ENCODE measurements at regions not wholly inside any gene's neighbourhood (a gene's known extent, or its start where the extent isn't known, plus 50 kb on each side); places are given as distances from the start of the nearest gene placed in this dataset.

DNA sequence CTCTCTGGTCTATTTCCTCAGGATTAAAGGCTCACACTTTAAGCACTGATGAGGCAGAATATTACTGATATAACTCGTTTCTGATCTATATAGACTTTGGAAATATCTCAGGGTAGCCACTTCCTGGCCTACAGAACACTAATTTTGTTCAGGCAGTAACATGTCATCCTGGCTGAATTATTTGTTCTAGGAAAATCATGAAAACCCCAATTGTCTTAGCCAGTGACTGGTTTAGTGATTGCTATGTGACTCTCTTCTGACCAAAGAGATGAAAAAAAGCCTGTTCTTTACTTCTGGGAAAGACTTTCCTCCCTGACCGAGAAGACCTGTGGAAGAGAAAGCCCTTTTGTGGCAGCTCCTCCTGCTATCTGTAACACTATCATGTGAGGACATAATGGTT is 453.7 kb downstream of the SETD4 start:
- Histone ChIP-seq H3K27ac (no peak overlapping the region), H3K27me3 (no peaks in the 10 kb centered on the region), H3K4me1 (no peaks in the 10 kb centered on the region), H3K4me3 (no peak overlapping the region), H3K36me3 (no peaks in the 10 kb centered on the region), H3K9me3 (peaks cover 0 to 4% (median 0%) of the 10 kb centered on the region in 4 donors)
- WGBS, 2 donors: 45 to 62% methylated on average over 2 of the region's 2 CpGs
- no peak for DNase-seq (ENCODE audit: low spot score in 2 of 2)
- TF ChIP-seq, protein P1, sequence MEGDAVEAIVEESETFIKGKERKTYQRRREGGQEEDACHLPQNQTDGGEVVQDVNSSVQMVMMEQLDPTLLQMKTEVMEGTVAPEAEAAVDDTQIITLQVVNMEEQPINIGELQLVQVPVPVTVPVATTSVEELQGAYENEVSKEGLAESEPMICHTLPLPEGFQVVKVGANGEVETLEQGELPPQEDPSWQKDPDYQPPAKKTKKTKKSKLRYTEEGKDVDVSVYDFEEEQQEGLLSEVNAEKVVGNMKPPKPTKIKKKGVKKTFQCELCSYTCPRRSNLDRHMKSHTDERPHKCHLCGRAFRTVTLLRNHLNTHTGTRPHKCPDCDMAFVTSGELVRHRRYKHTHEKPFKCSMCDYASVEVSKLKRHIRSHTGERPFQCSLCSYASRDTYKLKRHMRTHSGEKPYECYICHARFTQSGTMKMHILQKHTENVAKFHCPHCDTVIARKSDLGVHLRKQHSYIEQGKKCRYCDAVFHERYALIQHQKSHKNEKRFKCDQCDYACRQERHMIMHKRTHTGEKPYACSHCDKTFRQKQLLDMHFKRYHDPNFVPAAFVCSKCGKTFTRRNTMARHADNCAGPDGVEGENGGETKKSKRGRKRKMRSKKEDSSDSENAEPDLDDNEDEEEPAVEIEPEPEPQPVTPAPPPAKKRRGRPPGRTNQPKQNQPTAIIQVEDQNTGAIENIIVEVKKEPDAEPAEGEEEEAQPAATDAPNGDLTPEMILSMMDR (IDR thresholded peaks at IDR 0.05): no peak

DNA sequence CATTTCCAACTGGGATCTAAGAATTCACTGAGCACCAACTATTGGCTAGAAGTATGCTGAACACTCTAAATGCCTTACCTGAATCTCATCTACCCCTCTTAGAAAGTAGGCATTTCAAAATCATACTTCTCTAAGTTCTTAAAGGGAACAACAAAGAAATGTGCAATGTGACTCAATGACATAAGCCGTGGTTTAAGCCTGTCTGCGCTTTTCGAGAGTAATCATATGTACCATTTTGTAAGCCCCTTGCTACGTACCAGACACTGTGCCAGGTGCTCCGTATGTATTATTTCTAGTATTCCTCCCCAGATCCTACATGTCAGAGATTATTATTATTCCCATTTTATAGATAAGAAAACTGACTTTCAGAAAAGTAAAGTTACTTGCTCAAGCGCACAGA is 454.2 kb downstream of the SETD4 start:
- no peak for TF ChIP-seq POLR2A (IDR thresholded peaks at IDR 0.05)
- no peak for TF ChIP-seq EP300 (IDR thresholded peaks at IDR 0.05)
- TF ChIP-seq, protein P1 (IDR thresholded peaks at IDR 0.05): no peak
- H3K4me1 ChIP-seq: no peaks in the 10 kb centered on the region
- H3K4me3 ChIP-seq: no peak overlapping the region
- peaks cover 0 to 4% (median 0%) of the 10 kb centered on the region in 4 donors for H3K9me3 ChIP-seq
- H3K27ac ChIP-seq: no peak overlapping the region
- no peak for DNase-seq (ENCODE audit: low spot score in 2 of 2)
- H3K36me3 ChIP-seq: no peaks in the 10 kb centered on the region
- no peaks in the 10 kb centered on the region for H3K27me3 ChIP-seq
- 87 to 96% methylated on average over 6 of the region's 6 CpGs for WGBS, 2 donors

DNA sequence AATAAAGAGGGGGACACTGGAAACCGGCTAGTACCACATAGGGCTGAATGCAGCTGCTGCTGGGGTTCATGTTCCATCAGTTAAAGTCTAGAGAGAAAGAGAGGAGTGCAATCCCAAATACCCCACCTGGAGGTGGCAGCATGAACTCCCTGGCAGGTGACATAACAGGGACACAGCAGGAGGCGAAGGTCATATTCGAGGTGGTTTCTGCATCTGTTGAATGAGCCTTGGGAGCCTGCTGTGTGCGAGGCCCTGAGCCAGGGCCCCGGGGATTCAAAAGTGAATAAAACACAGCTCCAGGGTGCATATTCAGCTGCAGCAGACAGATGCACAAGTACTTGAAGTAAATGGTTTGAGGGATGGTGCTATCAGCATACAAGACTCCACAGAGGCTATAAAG is 456.8 kb downstream of the SETD4 start:
- WGBS, 2 donors: 80 to 85% methylated on average over 5 of the region's 5 CpGs
- H3K4me3 ChIP-seq: no peak overlapping the region
- no peak for DNase-seq (ENCODE audit: low spot score in 2 of 2)
- no peak overlapping the region for H3K27ac ChIP-seq
- no peaks in the 10 kb centered on the region for H3K4me1 ChIP-seq
- peaks cover 0 to 4% (median 0%) of the 10 kb centered on the region in 4 donors for H3K9me3 ChIP-seq
- TF ChIP-seq EP300 (IDR thresholded peaks at IDR 0.05) (no peak), POLR2A (IDR thresholded peaks at IDR 0.05) (no peak)
- TF ChIP-seq, protein P1 (IDR thresholded peaks at IDR 0.05): no peak
- H3K27me3 ChIP-seq: no peaks in the 10 kb centered on the region
- H3K36me3 ChIP-seq: no peaks in the 10 kb centered on the region

DNA sequence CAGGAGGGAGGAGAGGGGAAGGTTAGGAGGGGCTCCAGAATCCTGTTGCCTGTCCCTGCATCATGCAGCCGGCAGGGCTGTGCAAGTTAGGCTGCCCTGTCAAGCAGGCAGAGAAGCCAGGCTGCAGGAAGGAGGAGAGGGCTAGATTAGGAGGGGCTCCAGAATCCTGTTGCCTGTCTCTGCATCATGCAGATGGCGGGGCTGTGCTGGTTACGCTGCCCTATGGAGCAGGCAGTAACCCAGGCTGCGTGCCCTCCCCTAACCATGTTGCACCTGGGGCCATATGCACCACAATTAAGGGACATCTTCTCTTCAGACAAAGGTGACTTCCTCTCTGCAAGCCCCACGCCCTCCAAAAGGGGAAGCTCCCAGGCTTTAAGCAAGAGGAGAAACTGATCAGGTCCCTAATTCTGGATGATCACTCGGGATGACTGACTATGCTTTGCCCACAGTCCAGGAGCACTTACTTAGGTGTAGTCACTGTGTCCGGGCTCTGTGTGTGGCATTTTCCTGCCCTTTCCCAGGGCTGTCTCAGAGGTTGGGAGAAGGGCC is 457.4 kb downstream of the SETD4 start:
- Histone ChIP-seq H3K9me3 (peaks cover 0 to 4% (median 0%) of the 10 kb centered on the region in 4 donors), H3K36me3 (no peaks in the 10 kb centered on the region), H3K27ac (no peak overlapping the region), H3K4me3 (no peak overlapping the region), H3K4me1 (no peaks in the 10 kb centered on the region), H3K27me3 (no peaks in the 10 kb centered on the region)
- no peak for TF ChIP-seq EP300 (IDR thresholded peaks at IDR 0.05)
- TF ChIP-seq, protein P1 (IDR thresholded peaks at IDR 0.05): no peak
- TF ChIP-seq POLR2A (IDR thresholded peaks at IDR 0.05): no peak
- WGBS, 2 donors: 59 to 85% methylated on average over 5 to 7 of the region's 7 CpGs
- no peak for DNase-seq (ENCODE audit: low spot score in 2 of 2)

DNA sequence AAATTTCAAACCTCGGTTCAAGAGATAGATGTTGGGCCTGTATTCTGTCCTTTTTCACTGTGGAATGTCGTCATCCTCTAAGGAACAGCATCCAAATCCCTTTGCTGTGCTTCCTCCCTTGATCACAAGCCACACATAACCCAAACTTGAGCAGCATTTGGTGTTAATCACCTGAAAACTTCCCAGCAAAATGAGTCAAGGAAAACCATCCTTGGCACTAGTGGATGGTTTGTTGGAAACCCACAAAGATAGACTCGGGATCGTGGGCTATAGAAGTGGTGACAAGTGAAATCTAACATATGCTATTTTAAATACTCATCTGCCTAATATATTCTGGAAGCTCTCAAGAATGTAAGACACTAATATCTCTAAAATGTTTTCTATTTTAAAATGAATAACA is 459.1 kb downstream of the SETD4 start:
- TF ChIP-seq, protein P1 (IDR thresholded peaks at IDR 0.05): no peak
- TF ChIP-seq EP300 (IDR thresholded peaks at IDR 0.05) (no peak), POLR2A (IDR thresholded peaks at IDR 0.05) (no peak)
- WGBS, 2 donors: 87 to 94% methylated on average over 4 of the region's 4 CpGs
- no peak for DNase-seq (ENCODE audit: low spot score in 2 of 2)

More for the DNA sequence above, 459.1 kb downstream of the SETD4 start:
- Histone ChIP-seq H3K4me1 (no peaks in the 10 kb centered on the region), H3K27ac (no peak overlapping the region), H3K27me3 (no peaks in the 10 kb centered on the region), H3K36me3 (no peaks in the 10 kb centered on the region), H3K4me3 (no peak overlapping the region), H3K9me3 (no peaks in the 10 kb centered on the region)

All from tibial nerve (tissue), 4 donors.